ENCODE measurements at regions not wholly inside any gene's neighbourhood (a gene's known extent, or its start where the extent isn't known, plus 50 kb on each side); places are given as distances from the start of the nearest gene placed in this dataset.

- TF ChIP-seq CREB5 (CRISPR knock-in tag; IDR thresholded peaks at IDR 0.05; ENCODE audit: low read depth) (no peak), OSR1 (CRISPR knock-in tag; IDR thresholded peaks at IDR 0.05) (no peak), TOX (CRISPR knock-in tag; IDR thresholded peaks at IDR 0.05; ENCODE audit: borderline replicate concordance) (no peak), PATZ1 (CRISPR knock-in tag; IDR thresholded peaks at IDR 0.05; ENCODE audit: borderline replicate concordance) (no peak), SNAI2 (CRISPR knock-in tag; IDR thresholded peaks at IDR 0.05) (no peak), CSRNP3 (CRISPR knock-in tag; IDR thresholded peaks at IDR 0.05) (no peak), TCF4 (CRISPR knock-in tag; IDR thresholded peaks at IDR 0.05; ENCODE audit: borderline replicate concordance) (no peak), TSHZ2 (CRISPR knock-in tag; IDR thresholded peaks at IDR 0.05) (no peak), RARB (CRISPR knock-in tag; IDR thresholded peaks at IDR 0.05) (no peak), ZNF8 (CRISPR knock-in tag; IDR thresholded peaks at IDR 0.05) (no peak), BACH2 (CRISPR knock-in tag; IDR thresholded peaks at IDR 0.05; ENCODE audit: borderline replicate concordance) (no peak), ESRRG (CRISPR knock-in tag; IDR thresholded peaks at IDR 0.05) (no peak), ZFP30 (CRISPR knock-in tag; IDR thresholded peaks at IDR 0.05) (no peak)
Measured at GRCh38 chr15:25250011-25250596, 188.7 kb downstream of the UBE3A start.
